GM21515 (cell line): ENCODE measurements at regions not wholly inside any gene's neighbourhood (a gene's known extent, or its start where the extent isn't known, plus 50 kb on each side); places are given as distances from the start of the nearest gene placed in this dataset.
"Not testable (repeated sequence)": the region's sequence is repeated elsewhere in the genome, so short reads cannot be mapped to it uniquely, and the experiment has no call there.

Experiments used
- ATAC-seq: cut with Tn5 transposase; IDR thresholded peaks from one replicate; pipeline ENCODE4 v1.9.1; 2021; ENCODE audit not compliant: unreplicated experiment

DNA sequence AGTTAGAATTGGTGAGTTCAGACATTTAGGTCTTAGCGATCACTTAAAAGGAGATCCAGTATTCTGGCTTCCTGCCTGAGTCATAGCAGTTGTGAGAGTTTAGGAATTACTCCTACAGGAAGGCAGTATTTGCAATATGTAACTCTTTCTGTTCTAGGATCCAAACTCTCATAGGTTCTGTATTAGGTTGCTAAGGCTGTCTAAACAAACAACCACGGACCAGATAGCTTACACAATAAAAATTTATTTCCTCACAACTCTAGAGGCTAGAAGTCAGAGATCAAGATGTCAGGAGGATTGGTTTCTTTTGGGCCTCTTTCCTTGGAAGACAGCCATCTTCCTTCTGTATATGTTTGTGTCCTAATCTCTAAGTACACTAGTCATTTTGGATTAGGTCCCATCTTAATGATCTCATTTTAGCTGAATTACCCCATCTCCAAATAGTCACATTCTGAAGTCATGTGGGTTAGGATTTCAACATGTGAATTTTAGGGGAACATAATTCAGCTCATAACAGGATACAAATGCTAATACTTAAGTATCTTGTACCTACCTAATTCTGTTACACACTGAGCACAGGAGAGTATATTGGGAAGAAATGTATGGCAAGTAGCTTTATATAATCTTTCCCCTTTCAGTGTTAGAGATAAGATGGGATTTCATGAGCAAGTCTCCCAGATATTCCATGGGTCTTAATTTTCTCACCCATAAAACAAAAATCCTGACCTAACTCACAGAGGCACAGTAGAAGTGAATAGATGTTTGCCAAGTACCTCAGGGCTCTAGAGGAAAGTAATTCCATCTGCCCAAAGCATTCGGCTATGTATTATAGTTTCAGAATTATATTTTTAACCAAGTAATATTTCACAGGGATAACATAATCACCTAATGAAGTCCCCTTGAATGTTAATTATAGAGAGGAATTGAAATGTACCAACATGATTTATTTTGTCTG lies 144.4 kb downstream of the PTBP2 start:
- ATAC-seq = no peak

DNA sequence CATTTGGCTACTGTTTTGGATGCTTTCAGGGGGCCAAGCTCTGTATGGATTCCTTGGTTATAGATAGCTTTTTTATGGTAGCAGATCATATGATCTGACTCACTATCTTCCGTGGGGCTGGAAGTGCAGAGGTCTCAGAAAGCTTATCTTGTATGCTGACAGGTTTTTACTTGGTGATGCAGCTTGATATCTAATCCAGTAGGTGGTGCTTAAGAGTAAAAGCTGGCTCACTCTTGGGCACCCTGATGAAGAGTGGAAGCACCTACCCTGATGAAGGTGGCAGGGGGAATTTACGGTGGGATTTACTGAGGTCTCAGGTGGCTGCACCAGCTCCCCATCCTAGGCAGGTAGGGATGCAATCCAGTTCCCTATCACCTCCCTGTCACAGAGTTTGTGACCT lies 151.2 kb downstream of the PTBP2 start:
- ATAC-seq = no peak

DNA sequence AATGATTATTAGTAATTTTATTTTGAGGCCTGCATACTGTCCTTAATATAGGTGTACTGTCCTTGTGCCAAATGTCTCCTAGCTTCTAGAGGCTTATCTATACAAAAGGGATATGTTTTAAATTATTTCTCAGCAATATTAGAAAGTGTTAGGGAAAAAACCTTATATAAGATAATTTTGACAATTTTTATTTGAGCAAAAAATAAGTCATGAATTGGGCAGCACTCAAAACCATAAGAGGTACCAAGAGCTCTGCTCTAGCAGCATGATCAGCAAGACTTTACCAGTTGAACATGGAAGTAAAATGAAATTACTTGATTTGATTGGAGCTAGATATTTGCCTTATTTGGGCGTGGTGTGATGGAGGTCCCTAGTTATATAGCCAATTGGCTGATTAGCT lies 157.1 kb downstream of the PTBP2 start:
- ATAC-seq = no peak

DNA sequence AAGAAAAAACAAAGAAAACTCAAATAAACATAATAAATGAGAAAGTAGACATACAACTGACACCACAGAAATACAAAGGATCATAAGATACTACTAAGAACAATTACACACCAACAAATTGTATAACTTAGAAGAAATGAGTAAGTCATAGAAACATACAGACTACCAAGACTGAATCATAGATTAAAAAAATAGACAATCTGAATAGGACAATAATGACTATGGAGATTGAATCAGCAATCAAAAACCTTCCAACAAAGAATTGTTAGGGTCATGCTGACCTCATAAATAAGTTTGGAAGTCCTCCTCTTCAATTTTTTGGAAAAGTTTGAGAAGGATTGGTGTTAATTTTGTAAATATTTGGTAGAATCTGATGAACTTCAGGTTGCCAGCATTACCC lies 159.0 kb downstream of the PTBP2 start:
- no peak for ATAC-seq

DNA sequence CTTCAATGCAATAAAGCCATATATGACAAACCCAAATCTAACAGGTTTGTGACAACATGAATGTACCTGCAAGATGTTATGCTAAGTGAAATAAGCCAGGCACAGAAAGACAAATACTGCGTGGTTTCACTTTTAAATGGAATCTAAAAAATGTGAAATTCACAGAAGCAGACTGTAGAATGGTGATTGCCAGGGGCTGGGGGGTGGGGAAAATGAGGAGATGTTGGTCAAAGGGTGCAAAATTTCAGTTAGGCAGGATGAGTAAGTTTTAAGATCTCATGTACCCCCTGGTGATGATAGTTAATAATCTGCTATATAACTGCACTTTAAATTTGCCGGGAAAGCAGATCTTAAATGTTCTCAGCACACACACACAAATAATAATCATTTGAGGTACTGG lies 160.5 kb downstream of the PTBP2 start:
- no peak for ATAC-seq

DNA sequence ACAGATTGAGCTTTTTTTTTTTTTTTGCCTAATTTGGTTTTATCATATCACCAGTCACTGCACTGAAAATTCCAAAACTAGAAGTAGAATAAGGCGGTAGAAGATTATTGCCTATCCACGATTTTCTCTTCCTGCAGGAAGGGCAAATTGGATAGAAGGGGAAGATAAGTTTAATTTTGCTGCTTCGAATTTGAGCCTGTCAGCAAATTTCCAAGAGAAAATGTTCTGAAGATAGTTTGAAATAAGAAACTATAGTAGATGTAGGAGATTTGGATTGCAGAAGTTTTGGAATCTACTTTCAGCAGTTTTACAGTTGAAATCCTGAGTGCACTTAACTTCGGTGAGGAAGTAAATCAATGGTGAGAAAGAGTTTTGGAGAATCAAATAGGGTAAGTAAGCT lies 164.9 kb downstream of the PTBP2 start:
- no peak for ATAC-seq

DNA sequence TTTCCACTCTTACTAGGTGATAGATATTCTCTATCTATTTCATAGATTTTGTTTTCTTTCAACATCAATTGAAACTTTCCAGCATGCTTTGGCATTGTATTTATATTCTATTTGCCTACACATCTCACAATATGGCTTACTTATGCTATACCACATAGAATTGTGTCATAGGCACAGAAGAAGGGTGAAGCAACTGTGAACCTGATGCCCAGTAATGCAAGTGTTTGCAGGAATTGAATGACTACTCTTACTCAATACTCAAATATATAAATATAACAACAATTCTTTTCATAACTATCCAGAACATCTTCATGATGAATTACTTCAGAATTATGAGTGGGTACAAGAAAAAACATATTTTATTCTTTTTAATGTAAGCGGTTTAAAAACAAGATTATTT lies 165.9 kb downstream of the PTBP2 start:
- ATAC-seq = no peak

DNA sequence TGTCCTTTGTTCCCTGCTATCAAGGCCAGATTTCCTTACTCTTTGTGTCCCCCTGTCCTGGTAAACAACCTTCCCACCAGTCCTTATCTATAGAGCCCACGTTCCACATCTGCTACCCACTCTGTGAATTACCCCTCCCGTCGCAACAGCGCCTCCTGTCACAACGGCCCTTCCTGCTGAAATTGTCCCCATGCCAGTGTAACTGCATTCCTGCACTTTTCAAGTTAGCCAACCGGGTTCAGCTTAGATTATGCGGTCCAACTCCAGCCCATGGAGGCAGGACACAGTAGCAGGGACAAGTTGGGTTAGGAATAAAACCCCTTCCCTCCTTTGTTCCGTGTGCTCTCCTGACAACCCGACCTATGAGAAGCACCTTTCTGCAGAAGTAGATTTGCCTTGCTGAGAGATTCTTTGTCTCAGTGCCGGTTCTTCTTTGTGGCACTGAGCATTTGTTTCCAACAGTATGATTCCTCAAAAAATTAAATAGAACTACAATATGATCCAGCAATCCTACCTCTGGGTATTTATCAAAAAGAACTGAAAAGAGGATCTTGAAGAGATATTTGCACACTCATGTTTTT lies 180.3 kb downstream of the PTBP2 start:
- ATAC-seq = no peak

DNA sequence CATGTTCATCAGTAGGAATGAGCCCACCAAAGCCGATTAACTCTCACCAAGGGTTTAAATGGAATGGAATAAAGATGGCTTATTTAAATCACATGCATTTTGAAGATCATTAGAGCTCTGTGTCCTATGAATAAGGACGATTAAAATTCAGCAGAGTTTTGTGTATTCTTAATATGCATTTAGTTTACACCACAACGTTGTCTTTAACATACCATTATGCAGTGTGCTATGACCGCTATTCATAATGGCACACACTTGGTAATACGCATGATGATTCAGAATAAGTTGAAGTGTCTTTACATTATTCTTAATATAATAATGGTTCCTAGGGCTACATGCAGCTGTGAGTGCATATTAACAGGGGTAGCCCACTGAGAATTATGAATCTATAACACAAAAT lies 190.7 kb downstream of the PTBP2 start:
- no peak for ATAC-seq

DNA sequence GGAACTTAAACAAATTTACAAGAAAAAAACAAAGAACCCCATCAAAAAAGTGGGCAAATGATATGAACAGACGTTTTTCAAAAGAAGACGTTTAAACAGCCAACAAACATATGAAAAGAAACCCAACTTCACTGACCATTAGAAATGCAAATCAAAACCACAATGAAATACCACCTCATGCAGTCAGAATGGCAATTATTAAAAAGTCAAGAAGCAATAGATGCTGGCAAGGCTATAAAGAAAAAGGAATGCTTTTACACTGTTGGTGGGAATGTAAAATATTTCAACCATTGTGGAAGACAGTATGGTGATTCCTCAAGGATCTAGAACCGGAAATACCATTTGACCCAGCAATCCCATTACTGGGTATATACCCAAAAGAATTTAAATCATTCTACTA lies 194.1 kb downstream of the PTBP2 start:
- not testable (repeated sequence) for ATAC-seq

DNA sequence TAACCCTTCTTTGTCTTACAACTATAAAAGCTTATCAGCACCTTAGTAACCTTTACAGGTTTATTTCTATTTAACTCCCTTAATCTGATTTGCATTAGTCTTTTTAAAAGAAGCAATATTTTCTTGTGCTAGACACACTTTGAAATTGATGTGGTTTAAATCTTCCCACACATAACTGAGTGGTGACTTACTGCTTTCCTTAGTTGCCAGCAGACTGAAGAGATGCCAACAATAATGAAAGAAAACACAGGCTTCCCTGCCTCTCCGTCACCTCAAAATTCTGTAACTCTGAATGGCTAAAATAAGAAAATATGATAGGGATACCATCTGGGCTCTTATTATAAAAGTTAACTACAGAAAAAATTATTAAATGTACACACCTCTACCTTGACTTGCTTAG lies 196.8 kb downstream of the PTBP2 start:
- no peak for ATAC-seq

DNA sequence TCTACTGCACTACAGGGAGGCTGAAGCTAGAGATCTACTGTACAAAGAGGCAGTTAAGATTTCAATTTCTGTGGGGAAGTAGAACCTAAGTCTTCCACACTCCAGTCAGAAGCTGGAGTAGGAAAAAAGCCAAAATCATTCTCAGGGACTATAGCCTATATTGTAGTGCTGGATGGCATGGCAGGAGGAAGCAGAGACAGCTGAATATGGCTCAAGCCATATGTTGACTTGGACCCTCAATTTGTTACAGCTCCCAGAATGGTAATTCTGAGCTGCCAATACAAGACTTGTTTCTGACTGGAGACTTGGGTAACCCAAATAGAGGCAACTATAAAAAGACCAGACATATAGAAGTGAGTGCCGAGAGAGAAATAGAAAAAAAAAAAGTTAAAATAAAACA lies 200.6 kb downstream of the PTBP2 start:
- ATAC-seq = no peak

DNA sequence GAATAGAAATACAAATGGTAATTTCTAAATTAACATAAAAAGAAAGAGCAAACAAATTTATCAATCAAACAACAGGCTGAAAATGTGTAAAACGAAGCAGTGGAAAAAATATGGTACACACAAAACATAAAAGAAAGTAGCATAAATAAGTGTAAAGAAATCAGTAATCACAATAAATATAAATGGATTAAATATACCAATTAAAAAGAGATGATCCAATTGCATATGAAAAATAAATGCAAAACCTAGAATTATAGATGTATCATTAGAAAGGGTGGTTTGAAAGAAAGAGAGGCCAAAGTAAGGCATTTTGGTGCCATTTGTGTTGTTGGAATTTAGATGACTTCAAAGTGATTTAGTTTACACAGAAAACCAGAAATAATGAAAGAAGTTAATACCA lies 202.2 kb downstream of the PTBP2 start:
- ATAC-seq = no peak

DNA sequence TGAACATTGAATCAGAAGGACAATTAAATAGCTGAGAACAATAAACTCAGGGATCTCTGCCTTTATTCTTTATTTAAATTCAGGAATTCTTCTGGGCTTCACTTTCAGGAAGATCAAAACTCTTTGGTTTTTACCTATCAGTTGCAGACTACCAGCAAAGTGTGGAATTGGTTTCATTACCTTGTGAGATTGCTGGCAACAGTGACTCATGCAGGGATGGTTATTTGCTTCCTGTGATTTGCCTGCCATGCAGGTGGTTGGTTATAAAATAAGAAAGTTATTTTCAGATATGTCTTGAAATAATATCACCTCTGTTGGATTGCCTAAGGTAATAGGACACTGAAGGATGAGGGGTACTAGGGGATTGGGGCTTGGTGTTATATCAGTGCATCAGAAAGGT lies 204.6 kb downstream of the PTBP2 start:
- ATAC-seq = no peak

DNA sequence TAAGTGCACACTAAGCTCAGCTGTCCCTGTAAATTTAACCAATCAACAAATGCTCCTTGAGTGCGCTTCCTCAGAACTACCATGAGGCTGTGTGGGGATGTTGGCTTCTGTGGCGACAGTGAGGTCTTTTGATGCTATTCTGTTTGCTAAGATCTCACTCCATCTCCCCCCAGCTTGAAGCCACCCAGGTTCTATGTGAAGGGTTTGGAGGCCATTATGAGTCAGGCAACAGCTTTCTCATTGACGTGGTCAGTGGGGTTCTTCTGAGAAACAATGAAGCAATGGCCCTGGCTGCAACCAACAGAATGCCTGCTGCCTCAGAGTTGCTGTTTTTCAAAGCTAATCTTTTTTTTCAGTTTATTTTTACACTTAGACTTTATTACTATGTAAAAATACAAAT lies 205.5 kb downstream of the PTBP2 start:
- no peak for ATAC-seq

DNA sequence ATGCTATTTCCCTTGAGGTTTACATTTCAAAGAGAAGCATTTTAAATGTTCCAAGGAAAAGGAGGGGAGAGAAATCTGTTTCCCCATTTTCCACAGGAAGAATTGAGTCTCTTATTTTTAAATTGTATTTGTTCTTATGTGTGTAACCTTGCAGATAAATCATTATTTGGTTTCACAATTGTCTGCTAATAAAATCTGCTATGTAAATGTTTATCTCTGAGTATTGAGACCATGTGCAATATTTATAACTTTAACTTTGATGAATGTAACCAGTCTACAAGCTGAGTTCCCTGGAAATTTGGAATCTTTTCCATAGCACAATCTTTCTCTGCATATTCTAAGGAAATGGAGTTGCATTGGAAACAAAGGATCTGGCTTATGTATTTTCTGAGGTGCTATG lies 209.6 kb downstream of the PTBP2 start:
- no peak for ATAC-seq

DNA sequence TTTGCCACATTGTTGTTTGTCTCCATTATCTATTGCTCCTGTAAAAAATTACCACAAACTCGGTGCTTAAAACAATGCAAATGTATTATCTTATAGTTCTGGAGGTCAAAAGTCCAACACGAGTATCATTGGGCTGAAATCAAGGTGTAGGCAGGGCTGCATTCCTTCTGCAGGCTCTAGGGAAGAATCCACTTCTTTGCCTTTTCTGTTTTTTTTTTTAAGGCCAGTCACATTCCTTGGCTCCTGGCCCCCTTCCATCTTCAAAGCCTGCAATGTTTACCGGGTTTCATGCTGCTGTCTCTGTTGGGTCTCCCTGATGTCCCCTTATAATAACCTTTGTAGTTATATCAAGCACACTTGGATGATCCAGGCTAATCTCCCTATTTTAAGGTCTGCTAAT lies 212.7 kb downstream of the PTBP2 start:
- ATAC-seq = no peak

DNA sequence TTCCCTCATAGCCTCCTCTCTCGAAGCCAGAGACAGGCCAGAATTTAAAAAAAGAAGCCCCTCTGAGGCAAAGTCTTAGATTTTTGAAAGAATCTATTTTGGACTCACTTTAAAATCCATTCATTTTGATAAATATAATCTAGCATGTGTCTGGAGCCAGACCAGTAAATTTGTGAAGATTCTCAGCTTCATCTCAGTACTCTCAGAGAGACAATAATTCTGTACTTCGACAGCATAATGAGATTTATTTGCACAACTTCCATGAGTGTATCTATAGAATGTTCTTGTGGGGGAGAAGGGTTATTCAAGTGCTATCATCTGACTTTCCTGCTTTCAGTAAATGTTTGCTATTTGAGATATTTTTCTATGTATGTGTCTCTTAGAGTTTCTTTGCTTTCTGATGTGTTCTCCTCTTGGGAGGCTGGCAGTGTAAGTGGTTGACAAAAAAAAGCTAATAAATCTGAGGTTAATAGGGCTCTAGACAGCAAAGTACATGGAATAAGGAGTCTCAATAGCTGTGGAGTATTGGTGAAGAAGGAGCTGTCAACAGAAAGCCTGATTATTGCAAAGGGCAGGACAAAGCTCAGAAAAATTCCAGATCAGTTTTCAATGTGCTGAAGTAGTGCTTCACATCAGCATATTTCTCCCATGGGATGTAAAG lies 223.0 kb downstream of the PTBP2 start:
- no peak for ATAC-seq

DNA sequence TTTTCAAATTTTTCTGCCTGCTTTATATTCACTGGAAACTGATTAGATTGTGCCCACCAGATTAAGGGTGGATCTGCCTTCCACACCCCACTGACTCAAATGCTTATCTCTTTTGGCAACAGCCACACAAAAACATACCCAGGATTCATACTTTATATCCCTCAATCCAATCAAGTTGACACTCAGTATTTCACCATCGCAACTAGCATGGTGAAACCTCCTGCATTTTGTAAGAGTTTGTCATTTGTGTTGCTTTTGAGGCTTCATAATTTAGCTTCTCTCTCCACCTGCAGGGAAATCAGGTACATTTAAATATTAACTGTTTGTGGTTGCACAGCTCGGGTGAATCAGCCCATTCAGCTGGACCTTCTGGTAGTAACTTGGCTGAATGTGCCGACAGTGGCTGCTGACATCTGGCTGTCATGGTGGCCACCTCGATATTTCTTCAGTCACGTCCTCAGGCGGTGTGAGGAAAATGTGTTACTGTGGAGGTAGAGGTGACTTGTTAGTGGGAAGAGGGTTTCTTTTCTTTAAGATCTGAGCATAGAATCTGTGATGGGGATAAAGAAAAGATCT lies 224.0 kb downstream of the PTBP2 start:
- no peak for ATAC-seq

DNA sequence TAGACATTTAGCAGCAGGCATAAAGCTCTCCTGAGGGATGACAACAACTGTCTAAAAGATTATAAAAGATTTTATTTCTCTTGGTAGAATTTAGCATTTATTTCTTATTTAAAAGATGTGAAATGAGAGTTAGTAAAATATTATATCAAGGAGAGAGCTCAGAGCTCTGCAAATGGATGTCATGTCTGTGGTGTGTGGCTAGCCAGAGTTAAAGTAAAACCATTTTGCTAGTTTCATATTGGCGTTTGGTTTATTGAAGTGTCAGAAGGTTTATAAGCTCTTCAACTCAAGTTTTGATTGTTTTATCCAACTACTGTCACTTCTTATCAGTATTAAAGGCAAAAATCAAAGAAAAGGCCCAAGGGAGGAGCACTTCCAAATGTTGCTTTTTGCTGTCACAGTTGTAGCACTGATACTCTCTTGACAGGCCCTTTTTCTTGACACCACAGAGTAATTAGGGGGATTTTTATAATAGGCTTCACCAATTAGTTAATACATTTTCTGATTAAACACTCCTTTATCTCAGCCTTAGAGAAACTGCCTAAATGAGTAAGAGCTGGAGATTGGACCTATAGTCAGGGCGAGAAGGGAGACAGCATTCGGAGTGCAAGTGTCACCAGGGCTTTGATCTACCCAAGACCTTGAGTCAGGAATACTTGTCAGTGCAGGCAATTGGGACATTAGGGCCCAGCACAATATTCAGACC lies 233.9 kb downstream of the PTBP2 start:
- ATAC-seq = no peak

DNA sequence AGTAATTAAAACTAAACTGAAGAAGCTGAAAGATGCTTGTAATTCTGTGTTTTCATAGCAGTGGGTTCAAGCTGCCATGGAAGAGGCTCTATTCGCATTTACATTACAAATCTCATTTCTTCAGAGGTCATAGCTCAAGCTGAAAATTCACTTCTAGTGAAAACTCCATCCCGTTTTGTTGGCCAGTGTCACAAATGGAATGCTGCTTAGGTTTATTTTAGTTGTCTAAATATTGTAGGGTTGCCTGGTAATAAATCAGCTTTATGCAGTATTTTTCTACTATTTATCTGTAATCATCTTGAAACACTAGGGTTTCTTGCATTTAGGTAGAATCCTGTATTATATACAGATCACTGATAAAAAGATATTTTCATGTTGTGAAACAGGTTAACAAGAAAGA lies 240.6 kb downstream of the PTBP2 start:
- ATAC-seq = no peak
